Psoas muscle (tissue), 7 donors: ENCODE measurements at regions not wholly inside any gene's neighbourhood (a gene's known extent, or its start where the extent isn't known, plus 50 kb on each side); places are given as distances from the start of the nearest gene placed in this dataset.

Source experiments
- ATAC-seq, 4 donors: fragments of 200-7000 bp; cut with Tn5 transposase; one replicate each; pipeline ENCODE4 v1.9.1; 2020; ENCODE audit warnings: moderate library complexity in 3 of 4, mild to moderate bottlenecking in 2 of 4
- DNase-seq, 2 donors: peaks; one replicate each; pipeline ENCODE4 v3.0.0-alpha.2; 2020
- H3K27ac ChIP-seq: fragments of 200-600 bp; one replicate; pipeline ENCODE4 v1.8.0; 2022
- H3K27me3 ChIP-seq, 3 donors: fragments of 200-600 bp in 1 of 3; one replicate each; pipeline versions ENCODE4 v1.6.1 to v1.8.0; 2013 to 2022; ENCODE audit warnings: low read length in 2 of 3, mild to moderate bottlenecking in 2 of 3, moderate library complexity in 1 of 3; ENCODE audit not compliant: insufficient read depth in 3 of 3
- H3K36me3 ChIP-seq, 2 donors: fragments of 200-600 bp in 1 of 2; one replicate each; pipeline versions ENCODE4 v1.6.1 to v1.8.0; 2013 to 2022; ENCODE audit warnings: low read depth in 1 of 2, mild to moderate bottlenecking in 1 of 2, moderate library complexity in 1 of 2; ENCODE audit not compliant: insufficient read depth in 1 of 2
- H3K4me1 ChIP-seq: fragments of 200-600 bp; one replicate; pipeline ENCODE4 v1.8.0; 2022
- H3K4me3 ChIP-seq: fragments of 200-600 bp; one replicate; pipeline ENCODE4 v1.8.0; 2022; ENCODE audit warnings: mild to moderate bottlenecking
- H3K9me3 ChIP-seq: fragments of 200-600 bp; one replicate; pipeline ENCODE4 v1.8.0; 2022
- CTCF ChIP-seq: fragments of 200-600 bp; IDR thresholded peaks from one replicate; pipeline ENCODE4 v1.8.0; 2022; ENCODE audit warnings: antibody characterized with exemption
- WGBS, 3 donors: extraction: QIAGEN DNeasy Blood & Tissue Kit; methylation state at CpG; one replicate each; pipeline versions ENCODE4 v1.1.6 to v1.1.7; 2013; 5-methylcytosine and 5-hydroxymethylcytosine counted together
- intact Hi-C, 2 donors: fragments of 100-400 bp; cut with DNase I; formaldehyde crosslinking; loops; one replicate each; pipeline versions ENCODE4 v1.11.0 to v1.14.2; 2022
- donor health status: healthy with polysubstance abuse.
- donor health status: DM: no; HTN: no; CAD: no; lungs with moderate emphysema.
- donor health status: Bipolar disorder and iron deficiency.
- donor health status: healthy.
- donor health status: DM: yes; HTN: yes; CAD: no.
- donor health status: DM: no; HTN: no; CAD: no.
- donor health status: DM: yes; HTN: yes; CAD: no.

- TF ChIP-seq CTCF = no peak
- 70 to 75% (median 74%) methylated on average over 4 of the region's 4 CpGs for WGBS, 3 donors
- ATAC-seq (no peak), DNase-seq (no peak)
- Histone ChIP-seq H3K27ac (no peak overlapping the region), H3K27me3 (peaks cover 0 to 11% (median 0%) of the 10 kb centered on the region in 3 donors), H3K36me3 (no peaks in the 10 kb centered on the region), H3K4me1 (no peaks in the 10 kb centered on the region), H3K9me3 (no peaks in the 10 kb centered on the region), H3K4me3 (no peak overlapping the region)
- intact Hi-C loops = no loop called here
Observed at GRCh38 chr1:30183006-30183405, 540.4 kb downstream of the MATN1 start.

GRCh38 chr1:30179942-30180543 lies 543.3 kb downstream of the MATN1 start:
- TF ChIP-seq CTCF = no peak
- H3K9me3 ChIP-seq = no peaks in the 10 kb centered on the region
- no peak overlapping the region for H3K27ac ChIP-seq
- 65 to 66% (median 66%) methylated on average over 10 of the region's 10 CpGs for WGBS, 3 donors
- H3K36me3 ChIP-seq = no peaks in the 10 kb centered on the region
- H3K4me3 ChIP-seq = no peak overlapping the region
- ATAC-seq (no peak), DNase-seq (no peak)
- intact Hi-C loops = no loop called here
- no peaks in the 10 kb centered on the region for H3K27me3 ChIP-seq
- no peaks in the 10 kb centered on the region for H3K4me1 ChIP-seq

- TF ChIP-seq CTCF = no peak
- DNase-seq = no peak
- H3K4me1 ChIP-seq = no peaks in the 10 kb centered on the region
- H3K27me3 ChIP-seq = peaks cover 0 to 2% (median 0%) of the 10 kb centered on the region in 3 donors
- no peak overlapping the region for H3K27ac ChIP-seq
- ATAC-seq = no peak
- H3K4me3 ChIP-seq = no peak overlapping the region
- WGBS, 3 donors = 56 to 75% (median 58%) methylated on average over 1 of the region's 1 CpG
- H3K9me3 ChIP-seq = no peaks in the 10 kb centered on the region
- H3K36me3 ChIP-seq = no peaks in the 10 kb centered on the region
- intact Hi-C loops = no loop called here
Observed at GRCh38 chr1:30176477-30176876, 546.9 kb downstream of the MATN1 start.

GRCh38 chr1:30174499-30174898 lies 548.9 kb downstream of the MATN1 start:
- H3K4me3 ChIP-seq = no peak overlapping the region
- DNase-seq = no peak
- H3K9me3 ChIP-seq = no peaks in the 10 kb centered on the region
- no peak for ATAC-seq
- no peak for TF ChIP-seq CTCF
- H3K27ac ChIP-seq = no peak overlapping the region
- intact Hi-C loops = no loop called here
- peaks cover 0 to 3% (median 0%) of the 10 kb centered on the region in 3 donors for H3K27me3 ChIP-seq
- WGBS, 3 donors = 64 to 87% (median 69%) methylated on average over 2 of the region's 2 CpGs
- H3K36me3 ChIP-seq = no peaks in the 10 kb centered on the region
- H3K4me1 ChIP-seq = no peaks in the 10 kb centered on the region

- H3K27me3 ChIP-seq = peaks cover 0 to 3% (median 0%) of the 10 kb centered on the region in 3 donors
- ATAC-seq = no peak
- DNase-seq = no peak
- no peaks in the 10 kb centered on the region for H3K36me3 ChIP-seq
- H3K27ac ChIP-seq = no peak overlapping the region
- H3K9me3 ChIP-seq = no peaks in the 10 kb centered on the region
- intact Hi-C loops = no loop called here
- H3K4me3 ChIP-seq = no peak overlapping the region
- TF ChIP-seq CTCF = no peak
- WGBS, 3 donors = 18 to 27% (median 24%) methylated on average over 2 of the region's 2 CpGs
- H3K4me1 ChIP-seq = no peaks in the 10 kb centered on the region
Observed at GRCh38 chr1:30173560-30173959, 549.8 kb downstream of the MATN1 start.
